ENCODE measurements at regions not wholly inside any gene's neighbourhood (a gene's known extent, or its start where the extent isn't known, plus 50 kb on each side); places are given as distances from the start of the nearest gene placed in this dataset.
"Not testable (repeated sequence)": the region's sequence is repeated elsewhere in the genome, so short reads cannot be mapped to it uniquely, and the experiment has no call there.

DNA sequence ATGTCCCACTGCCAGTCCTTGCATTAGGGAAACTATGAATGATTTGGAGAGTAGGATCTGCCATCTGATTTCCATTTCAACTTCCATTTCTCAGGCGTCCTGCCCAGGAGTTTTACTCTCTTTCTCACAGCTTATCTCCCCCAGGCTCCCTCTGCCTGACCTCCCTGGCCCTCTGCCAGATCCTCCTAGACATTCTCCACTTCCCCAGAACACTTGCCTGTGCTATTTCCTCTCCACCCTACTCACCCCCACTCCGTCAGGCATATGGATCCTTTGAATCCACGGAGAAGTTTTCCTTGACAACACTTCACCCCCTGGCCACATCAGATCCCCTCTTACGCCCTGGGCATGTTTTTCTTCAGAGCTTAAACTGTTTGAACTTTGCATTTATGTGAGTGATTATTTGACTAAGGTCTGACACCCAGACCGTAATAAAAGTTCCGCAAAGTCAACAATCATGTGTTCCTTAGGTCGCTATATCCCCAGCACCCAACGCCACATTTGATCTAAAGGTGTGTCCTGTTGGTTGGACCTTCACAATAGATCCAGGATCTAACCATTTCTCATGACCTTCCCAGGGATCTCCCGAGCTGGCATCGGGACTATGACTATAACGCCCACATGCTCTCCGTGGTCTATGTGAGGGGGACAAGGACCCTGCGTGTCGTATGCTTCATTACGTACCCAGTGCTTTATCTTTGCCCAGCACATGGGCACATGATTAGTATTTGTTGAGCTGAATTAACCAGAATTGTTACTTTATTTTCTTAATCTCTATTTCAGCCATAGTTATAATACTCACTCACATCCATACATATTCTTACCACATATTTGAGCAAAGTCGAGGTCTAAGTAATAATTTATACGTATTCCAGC is 255.8 kb upstream of the FOXN3 start:
- H3K4me1 ChIP-seq, result peaks cover 0 to 10% of the 10 kb centered on the region in 2 donors
- no peak overlapping the region for H3K27ac ChIP-seq
- no peaks in the 10 kb centered on the region for H3K9me3 ChIP-seq
- TF ChIP-seq, protein P1, sequence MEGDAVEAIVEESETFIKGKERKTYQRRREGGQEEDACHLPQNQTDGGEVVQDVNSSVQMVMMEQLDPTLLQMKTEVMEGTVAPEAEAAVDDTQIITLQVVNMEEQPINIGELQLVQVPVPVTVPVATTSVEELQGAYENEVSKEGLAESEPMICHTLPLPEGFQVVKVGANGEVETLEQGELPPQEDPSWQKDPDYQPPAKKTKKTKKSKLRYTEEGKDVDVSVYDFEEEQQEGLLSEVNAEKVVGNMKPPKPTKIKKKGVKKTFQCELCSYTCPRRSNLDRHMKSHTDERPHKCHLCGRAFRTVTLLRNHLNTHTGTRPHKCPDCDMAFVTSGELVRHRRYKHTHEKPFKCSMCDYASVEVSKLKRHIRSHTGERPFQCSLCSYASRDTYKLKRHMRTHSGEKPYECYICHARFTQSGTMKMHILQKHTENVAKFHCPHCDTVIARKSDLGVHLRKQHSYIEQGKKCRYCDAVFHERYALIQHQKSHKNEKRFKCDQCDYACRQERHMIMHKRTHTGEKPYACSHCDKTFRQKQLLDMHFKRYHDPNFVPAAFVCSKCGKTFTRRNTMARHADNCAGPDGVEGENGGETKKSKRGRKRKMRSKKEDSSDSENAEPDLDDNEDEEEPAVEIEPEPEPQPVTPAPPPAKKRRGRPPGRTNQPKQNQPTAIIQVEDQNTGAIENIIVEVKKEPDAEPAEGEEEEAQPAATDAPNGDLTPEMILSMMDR (IDR thresholded peaks at IDR 0.05), result no peak
- peak in 2 of 4 donors; percentile 22 to 35 for DNase-seq
- ATAC-seq, result no peak
- H3K36me3 ChIP-seq, result no peaks in the 10 kb centered on the region
- intact Hi-C loops (cut with DNase I), result no loop called here
- no peaks in the 10 kb centered on the region for H3K27me3 ChIP-seq
- H3K4me3 ChIP-seq, result no peak overlapping the region

DNA sequence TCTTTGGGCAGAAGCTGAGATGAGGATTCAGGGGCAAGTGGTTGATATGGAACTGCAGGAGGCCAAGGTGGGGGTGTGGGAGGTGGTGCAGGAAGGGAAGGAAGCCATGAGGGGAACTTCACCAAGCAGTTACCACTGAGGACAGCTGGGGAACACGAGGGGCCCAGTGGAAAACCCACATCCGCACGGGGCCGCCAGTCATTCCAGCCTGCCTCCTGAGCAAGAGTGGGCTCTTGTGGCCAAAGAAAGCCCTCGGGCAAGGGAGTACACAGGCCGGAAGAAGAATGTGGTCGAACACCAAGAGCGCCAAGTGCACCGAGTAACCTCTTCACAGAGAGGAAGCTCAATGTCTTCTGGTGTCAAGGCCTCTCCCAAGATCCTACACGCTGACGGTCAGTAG is 252.2 kb upstream of the FOXN3 start:
- DNase-seq (peak in 1 of 4 donors; percentile 38), ATAC-seq (peak; percentile 32)
- H3K27ac ChIP-seq, result no peak overlapping the region
- peaks cover 0 to 2% of the 10 kb centered on the region in 2 donors for H3K9me3 ChIP-seq
- no peaks in the 10 kb centered on the region for H3K36me3 ChIP-seq
- TF ChIP-seq, protein P1 (IDR thresholded peaks at IDR 0.05), result no peak
- H3K27me3 ChIP-seq, result no peaks in the 10 kb centered on the region
- no peak overlapping the region for H3K4me3 ChIP-seq
- intact Hi-C loops (cut with DNase I), result no loop called here
- peaks cover 0 to 10% of the 10 kb centered on the region in 2 donors for H3K4me1 ChIP-seq

DNA sequence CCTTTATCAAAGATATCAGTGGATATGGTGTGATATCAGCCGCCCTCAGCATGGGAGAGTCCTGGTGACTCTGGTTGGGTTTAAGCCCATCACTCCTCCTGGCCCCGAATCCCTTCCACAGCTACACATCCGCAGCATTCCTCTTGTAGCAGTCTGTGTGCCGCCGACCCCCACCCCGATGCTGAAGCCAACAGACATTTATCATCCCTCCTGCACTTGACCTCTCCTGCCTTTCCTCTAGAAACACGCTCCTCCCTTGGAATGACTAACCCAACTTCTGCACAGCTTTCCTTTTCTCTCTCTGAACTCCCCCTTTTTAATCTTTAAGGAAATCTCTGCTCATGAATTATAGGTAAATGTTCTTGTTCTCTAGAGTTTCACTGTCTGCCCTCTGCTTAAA is 250.9 kb upstream of the FOXN3 start:
- TF ChIP-seq, protein P1 (IDR thresholded peaks at IDR 0.05), result no peak
- no peaks in the 10 kb centered on the region for H3K27me3 ChIP-seq
- H3K4me3 ChIP-seq, result no peak overlapping the region
- peaks cover 0 to 10% of the 10 kb centered on the region in 2 donors for H3K4me1 ChIP-seq
- ATAC-seq (no peak), DNase-seq (no peak)
- no peak overlapping the region for H3K27ac ChIP-seq
- peaks cover 0 to 2% of the 10 kb centered on the region in 2 donors for H3K9me3 ChIP-seq
- intact Hi-C loops (cut with DNase I), result no loop called here
- H3K36me3 ChIP-seq, result no peaks in the 10 kb centered on the region

DNA sequence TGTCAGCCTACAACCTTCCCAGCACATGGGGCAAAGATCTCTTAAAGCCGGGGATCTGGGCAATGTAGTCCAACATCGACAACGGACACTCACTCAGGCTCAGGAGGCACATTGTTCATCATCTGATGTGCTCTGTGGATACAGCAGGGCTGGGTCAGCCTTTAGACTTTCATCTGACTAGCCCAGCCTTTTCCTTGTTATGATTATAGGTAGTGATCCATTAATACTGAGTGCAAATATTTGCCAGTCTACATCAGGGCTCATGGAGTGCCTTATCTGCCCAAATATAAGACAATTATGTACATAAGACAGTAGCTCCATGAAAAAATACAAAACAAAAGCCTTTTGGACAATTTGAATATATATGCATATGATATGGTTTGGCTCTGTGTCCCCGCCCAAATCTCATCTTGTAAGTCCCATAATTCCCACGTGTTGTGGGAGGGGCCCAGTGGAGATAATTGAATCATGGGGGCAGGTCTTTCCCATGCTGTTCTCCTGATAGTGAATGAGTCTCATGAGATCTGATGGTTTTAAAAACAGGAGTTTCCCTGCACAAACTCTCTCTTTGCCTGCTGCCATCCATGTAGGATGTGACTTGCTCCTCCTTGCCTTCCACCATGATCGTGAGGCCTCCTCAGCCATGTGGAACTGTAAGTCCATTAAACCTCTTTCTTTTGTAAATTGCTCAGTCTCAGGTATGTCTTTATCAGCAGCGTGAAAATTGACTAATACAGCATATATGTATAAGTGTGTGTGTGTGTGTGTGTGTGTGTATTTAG is 248.5 kb upstream of the FOXN3 start:
- H3K27me3 ChIP-seq; H3K9me3 ChIP-seq; H3K27ac ChIP-seq; H3K36me3 ChIP-seq; intact Hi-C loops (cut with DNase I); ATAC-seq; DNase-seq; H3K4me1 ChIP-seq; H3K4me3 ChIP-seq: not testable (repeated sequence)

DNA sequence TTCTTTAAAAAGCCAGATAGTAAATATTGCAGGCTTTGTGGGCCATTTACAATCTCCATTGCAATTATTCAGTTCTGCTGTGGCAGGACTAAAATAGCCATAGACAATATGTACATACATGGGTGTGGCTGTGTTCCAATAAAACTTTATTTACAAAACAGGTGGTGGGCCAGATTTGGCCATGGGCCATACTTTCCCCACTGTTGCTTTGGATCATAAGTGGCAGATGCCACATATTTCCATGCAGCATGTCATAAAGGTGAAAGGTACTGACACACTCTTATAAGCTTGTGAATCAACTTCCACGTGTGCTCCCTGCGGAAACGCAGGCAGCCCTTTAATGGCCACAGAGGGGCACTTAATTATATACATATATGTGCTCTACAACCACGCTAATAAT is 244.4 kb upstream of the FOXN3 start:
- DNase-seq (no peak), ATAC-seq (no peak)
- Histone ChIP-seq H3K36me3 (no peaks in the 10 kb centered on the region), H3K27ac (no peak overlapping the region), H3K4me3 (no peak overlapping the region), H3K27me3 (no peaks in the 10 kb centered on the region), H3K9me3 (peaks cover 0 to 7% of the 10 kb centered on the region in 2 donors), H3K4me1 (no peaks in the 10 kb centered on the region)
- intact Hi-C loops (cut with DNase I), result no loop called here
- TF ChIP-seq, protein P1 (IDR thresholded peaks at IDR 0.05), result no peak

DNA sequence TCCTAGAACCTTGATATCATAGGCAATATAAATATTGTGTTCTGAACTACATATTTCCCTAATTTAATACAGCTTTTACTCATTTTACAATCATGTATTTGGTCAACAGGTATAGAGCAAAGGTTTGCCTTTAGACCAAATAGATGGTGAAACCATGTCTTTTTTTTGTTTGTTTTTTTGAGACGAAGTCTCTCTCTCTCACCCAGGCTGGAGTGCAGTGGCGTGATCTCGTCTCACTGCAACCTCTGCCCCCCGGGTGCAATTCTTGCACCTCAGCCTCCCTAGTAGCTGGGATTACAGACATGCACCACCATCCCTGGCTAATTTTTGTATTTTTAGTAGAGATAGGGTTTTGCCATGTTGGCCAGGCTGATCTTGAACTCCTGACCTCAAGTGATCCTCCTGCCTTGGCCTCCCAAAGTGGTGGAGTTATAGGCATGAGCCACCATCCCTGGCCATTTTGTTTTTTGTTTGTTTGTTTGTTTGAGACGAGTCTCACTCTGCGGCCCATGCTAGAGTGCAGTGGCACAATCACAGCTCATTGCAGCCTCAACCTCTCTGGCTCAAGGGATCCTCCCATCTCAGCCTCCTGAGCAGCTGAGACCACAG is 243.7 kb upstream of the FOXN3 start:
- H3K4me3 ChIP-seq; DNase-seq; H3K4me1 ChIP-seq; H3K27me3 ChIP-seq; H3K9me3 ChIP-seq; H3K36me3 ChIP-seq; intact Hi-C loops (cut with DNase I); ATAC-seq; H3K27ac ChIP-seq: not testable (repeated sequence)

Data from left lung (tissue), 4 donors.